GM23248 (cell line): ENCODE measurements at regions not wholly inside any gene's neighbourhood (a gene's known extent, or its start where the extent isn't known, plus 50 kb on each side); places are given as distances from the start of the nearest gene placed in this dataset.
A peak's percentile ranks its signal among the peaks of the same experiment; 100 is the strongest.

ENCODE experiments used
- DNase-seq: peaks from one replicate; pipeline ENCODE4 v3.0.0-alpha.2; 2015
- H2AFZ ChIP-seq: fragments of 200-600 bp; sonication (generic); 2 replicates; pipeline ENCODE4 v1.6.1; 2016; ENCODE audit warnings: antibody characterized with exemption
- H3F3A ChIP-seq: fragments of 200-600 bp; sonication (generic); 2 replicates; pipeline ENCODE4 v1.6.1; 2016; ENCODE audit warnings: mild to moderate bottlenecking, antibody characterized with exemption, mixed run types; ENCODE audit not compliant: insufficient read depth
- H3K27ac ChIP-seq: fragments of 200-600 bp; sonication (generic); 2 replicates; pipeline ENCODE4 v1.5.1; 2016; ENCODE audit warnings: mild to moderate bottlenecking
- H3K27me3 ChIP-seq: fragments of 200-600 bp; sonication (generic); replicated peaks from 2 replicates; pipeline ENCODE4 v1.6.1; 2016; ENCODE audit warnings: mild to moderate bottlenecking; ENCODE audit not compliant: insufficient read depth
- H3K36me3 ChIP-seq: fragments of 200-600 bp; sonication (generic); 2 replicates; pipeline ENCODE4 v1.6.1; 2016; ENCODE audit warnings: low read depth, mild to moderate bottlenecking
- H3K4me1 ChIP-seq: fragments of 200-600 bp; sonication (generic); 2 replicates; pipeline ENCODE4 v1.6.1; 2016; ENCODE audit warnings: mild to moderate bottlenecking; ENCODE audit not compliant: insufficient read depth
- H3K4me2 ChIP-seq: fragments of 200-600 bp; sonication (generic); one replicate; pipeline ENCODE4 v1.6.1; 2016; ENCODE audit warnings: mild to moderate bottlenecking; ENCODE audit not compliant: unreplicated experiment
- H3K4me3 ChIP-seq: fragments of 200-600 bp; sonication (generic); 2 replicates; pipeline ENCODE4 v1.5.1; 2016; ENCODE audit warnings: mild to moderate bottlenecking
- H3K79me2 ChIP-seq: fragments of 200-600 bp; sonication (generic); 2 replicates; pipeline ENCODE4 v1.6.1; 2016; ENCODE audit warnings: mild to moderate bottlenecking; ENCODE audit not compliant: insufficient read depth
- H3K9ac ChIP-seq: fragments of 200-600 bp; sonication (generic); 2 replicates; pipeline ENCODE4 v1.6.1; 2016; ENCODE audit warnings: mild to moderate bottlenecking
- H3K9me2 ChIP-seq: fragments of 200-600 bp; sonication (generic); 2 replicates; pipeline ENCODE4 v1.6.1; 2016; ENCODE audit warnings: mixed run types, mild to moderate bottlenecking, moderate library complexity; ENCODE audit not compliant: insufficient read depth
- H3K9me3 ChIP-seq: fragments of 200-600 bp; sonication (generic); one replicate; pipeline ENCODE4 v1.6.1; 2017; ENCODE audit warnings: low read depth
- H4K20me1 ChIP-seq: fragments of 200-600 bp; sonication (generic); 2 replicates; pipeline ENCODE4 v1.6.0; 2016; ENCODE audit not compliant: insufficient read depth
- EZH2 ChIP-seq: fragments of 200-600 bp; sonication (generic); IDR thresholded peaks from 2 replicates; pipeline ENCODE4 v1.6.1; 2018; ENCODE audit warnings: antibody characterized with exemption, mild to moderate bottlenecking; ENCODE audit not compliant: insufficient read depth, poor library complexity, severe bottlenecking
- EZH2phosphoT487 ChIP-seq: fragments of 200-600 bp; sonication (generic); IDR thresholded peaks from 2 replicates; pipeline ENCODE4 v1.6.1; 2018; ENCODE audit warnings: antibody characterized with exemption, moderate library complexity, mild to moderate bottlenecking, low read depth; ENCODE audit not compliant: insufficient read depth
- WGBS, 2 experiments: methylation state at CpG; one replicate each; pipeline ENCODE4 v1.1.6; 2015 to 2017; ENCODE audit warnings: low lambda C conversion rate in 2 of 2, low coverage in 1 of 2; ENCODE audit errors: missing lambda C conversion rate in 2 of 2; 5-methylcytosine and 5-hydroxymethylcytosine counted together
- in situ Hi-C: fragments of 300-500 bp; cut with MboI; formaldehyde crosslinking; loops from 2 replicates; pipeline ENCODE4 v1.15.0; 2020

- TF ChIP-seq EZH2 (no peak), EZH2phosphoT487 (no peak)
- Histone ChIP-seq H2AFZ (peak overlapping the region; percentile 53; the same call in 1 of the 2 replicates), H3K27me3 (no peaks in the 10 kb centered on the region), H3K36me3 (no peaks in the 10 kb centered on the region), H3K79me2 (no peaks in the 10 kb centered on the region), H3K4me3 (peak overlapping the region; percentile 34; the same call in 1 of the 2 replicates), H3K9me3 (no peaks in the 10 kb centered on the region), H3K9me2 (no peaks in the 10 kb centered on the region), H3K9ac (peak overlapping the region; percentile 44; the same call in 1 of the 2 replicates), H4K20me1 (no peaks in the 10 kb centered on the region), H3K4me2 (peak overlapping the region; percentile 69), H3K27ac (peak overlapping the region; percentile 49), H3F3A (peaks cover 36% of the 10 kb centered on the region), H3K4me1 (peaks cover 43% of the 10 kb centered on the region)
- 45 to 52% methylated on average over 2 of the region's 2 CpGs for WGBS, 2 experiments
- in situ Hi-C loops: loop anchor here (10.0 kb wide), 1 partner anchor 162 kb away; no protein-coding TSS in a partner anchor
- DNase-seq: no peak
Measured at GRCh38 chr9:86796666-86797065, 150.6 kb downstream of the GAS1 start.

GRCh38 chr9:86795823-86796553 lies 151.3 kb downstream of the GAS1 start:
- H3K4me2 ChIP-seq: peak overlapping the region; percentile 69
- in situ Hi-C loops: loop anchor here (10.0 kb wide), 1 partner anchor 161 kb away; no protein-coding TSS in a partner anchor
- peaks cover 36% of the 10 kb centered on the region for H3F3A ChIP-seq
- H3K4me3 ChIP-seq: peak overlapping the region; percentile 34
- no peaks in the 10 kb centered on the region for H3K9me2 ChIP-seq
- H3K27ac ChIP-seq: peak overlapping the region; percentile 49
- H2AFZ ChIP-seq: peak overlapping the region; percentile 53
- TF ChIP-seq EZH2: no peak
- no peak for TF ChIP-seq EZH2phosphoT487
- peaks cover 37% of the 10 kb centered on the region for H3K4me1 ChIP-seq
- no peaks in the 10 kb centered on the region for H3K36me3 ChIP-seq
- no peaks in the 10 kb centered on the region for H3K9me3 ChIP-seq
- DNase-seq: peak; percentile 91
- H3K79me2 ChIP-seq: no peaks in the 10 kb centered on the region
- H3K27me3 ChIP-seq: no peaks in the 10 kb centered on the region
- H4K20me1 ChIP-seq: no peaks in the 10 kb centered on the region
- H3K9ac ChIP-seq: peak overlapping the region; percentile 44
- 3 to 4% methylated on average over 9 of the region's 9 CpGs for WGBS, 2 experiments

DNA sequence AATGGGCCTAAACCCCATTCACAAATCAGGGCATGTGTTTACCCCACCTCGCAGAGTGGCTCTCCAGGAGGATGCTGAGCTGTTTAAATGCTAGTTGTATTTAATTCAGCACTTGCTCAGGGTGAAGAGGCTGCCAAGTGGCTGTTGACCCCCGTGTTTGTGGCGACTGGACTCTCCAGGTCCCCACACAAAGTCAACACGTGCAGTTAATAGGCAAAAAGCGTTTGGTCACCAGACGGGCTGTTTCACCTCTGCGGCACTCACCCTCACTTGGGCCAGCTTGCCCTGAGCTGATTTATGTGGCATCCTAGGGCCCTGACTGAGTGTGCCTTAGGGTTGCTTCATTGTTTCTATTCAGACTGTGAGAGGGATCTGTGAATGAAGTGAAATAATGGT lies 152.3 kb downstream of the GAS1 start:
- Histone ChIP-seq H3K27ac (peak overlapping the region; percentile 49), H3K27me3 (no peaks in the 10 kb centered on the region), H3F3A (peaks cover 36% of the 10 kb centered on the region), H3K9me3 (no peaks in the 10 kb centered on the region), H3K4me2 (peak overlapping the region; percentile 69), H2AFZ (no peak overlapping the region), H3K4me1 (peaks cover 37% of the 10 kb centered on the region), H4K20me1 (no peaks in the 10 kb centered on the region), H3K9me2 (no peaks in the 10 kb centered on the region), H3K36me3 (no peaks in the 10 kb centered on the region), H3K4me3 (peak overlapping the region; percentile 34), H3K79me2 (no peaks in the 10 kb centered on the region), H3K9ac (peak overlapping the region; percentile 44; the same call in 1 of the 2 replicates)
- in situ Hi-C loops: loop anchor here (10.0 kb wide), 1 partner anchor 160 kb away; no protein-coding TSS in a partner anchor
- WGBS, 2 experiments: 19 to 23% methylated on average over 7 of the region's 7 CpGs
- TF ChIP-seq EZH2 (no peak), EZH2phosphoT487 (no peak)
- DNase-seq: peak; percentile 45

DNA sequence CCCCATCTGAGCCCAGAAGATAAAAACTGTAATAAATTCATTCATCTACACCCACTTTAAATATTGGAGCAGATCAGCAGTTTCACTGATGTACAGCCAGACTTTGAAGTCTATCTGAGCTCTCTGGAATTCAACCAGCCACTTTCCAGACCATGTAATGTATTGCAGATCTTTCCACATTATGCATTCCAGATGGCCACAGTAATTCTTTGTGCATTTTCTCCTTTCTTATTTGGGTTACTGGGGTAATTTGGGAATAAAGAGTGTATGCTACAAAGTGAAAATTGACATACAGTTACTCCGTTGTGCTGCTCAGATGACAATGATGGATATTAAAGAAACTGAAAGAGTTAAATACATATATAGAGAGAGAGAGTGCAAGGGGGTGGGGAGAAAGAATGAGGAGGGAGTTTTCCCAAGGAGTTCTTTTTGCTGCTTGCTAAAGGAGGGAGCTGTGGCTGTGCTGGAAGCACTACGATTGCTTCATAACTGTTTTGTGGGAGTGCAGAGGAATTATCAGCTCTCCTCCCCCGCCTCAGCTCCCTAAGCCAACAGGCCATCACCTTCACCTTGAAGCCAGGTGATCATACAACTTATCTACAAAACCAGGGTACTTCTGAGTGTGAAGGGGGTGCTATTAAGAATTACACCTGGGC lies 152.8 kb downstream of the GAS1 start:
- H3K9ac ChIP-seq: peak overlapping the region; percentile 44; the same call in 1 of the 2 replicates
- H3K4me2 ChIP-seq: peak overlapping the region; percentile 69
- no peak overlapping the region for H2AFZ ChIP-seq
- 9 to 19% methylated on average over 3 of the region's 3 CpGs for WGBS, 2 experiments
- H3K4me1 ChIP-seq: peaks cover 37% of the 10 kb centered on the region
- no peaks in the 10 kb centered on the region for H3K9me2 ChIP-seq
- no peaks in the 10 kb centered on the region for H3K27me3 ChIP-seq
- no peaks in the 10 kb centered on the region for H3K9me3 ChIP-seq
- H3F3A ChIP-seq: peaks cover 36% of the 10 kb centered on the region
- TF ChIP-seq EZH2phosphoT487 (no peak), EZH2 (no peak)
- H4K20me1 ChIP-seq: no peaks in the 10 kb centered on the region
- H3K79me2 ChIP-seq: no peaks in the 10 kb centered on the region
- H3K27ac ChIP-seq: peak overlapping the region; percentile 49
- H3K4me3 ChIP-seq: peak overlapping the region; percentile 34
- in situ Hi-C loops: loop anchor here (10.0 kb wide), 1 partner anchor 160 kb away; no protein-coding TSS in a partner anchor
- no peaks in the 10 kb centered on the region for H3K36me3 ChIP-seq
- peak; percentile 87 for DNase-seq
